ENCODE measurements at regions not wholly inside any gene's neighbourhood (a gene's known extent, or its start where the extent isn't known, plus 50 kb on each side); places are given as distances from the start of the nearest gene placed in this dataset.

DNA sequence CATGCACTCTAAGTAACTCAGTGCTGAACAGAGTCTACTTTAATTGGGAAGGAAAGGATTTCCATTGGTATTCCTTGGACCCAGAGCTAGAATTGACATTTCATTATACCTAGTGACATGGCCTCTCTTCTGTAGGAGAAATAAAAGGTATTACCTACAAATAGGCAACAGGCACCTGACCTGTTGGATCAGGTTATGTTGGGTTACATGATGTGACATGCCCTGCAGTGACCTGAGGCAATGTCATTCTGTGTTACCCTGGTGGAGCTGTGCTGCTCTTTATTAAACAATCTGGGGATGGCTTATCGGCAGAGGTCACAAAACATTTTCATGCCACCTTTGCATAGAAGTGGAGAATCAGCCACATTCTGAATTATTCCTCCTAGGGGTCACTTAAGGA, 427.7 kb downstream of the MDFIC start:
- TF ChIP-seq, protein P1, sequence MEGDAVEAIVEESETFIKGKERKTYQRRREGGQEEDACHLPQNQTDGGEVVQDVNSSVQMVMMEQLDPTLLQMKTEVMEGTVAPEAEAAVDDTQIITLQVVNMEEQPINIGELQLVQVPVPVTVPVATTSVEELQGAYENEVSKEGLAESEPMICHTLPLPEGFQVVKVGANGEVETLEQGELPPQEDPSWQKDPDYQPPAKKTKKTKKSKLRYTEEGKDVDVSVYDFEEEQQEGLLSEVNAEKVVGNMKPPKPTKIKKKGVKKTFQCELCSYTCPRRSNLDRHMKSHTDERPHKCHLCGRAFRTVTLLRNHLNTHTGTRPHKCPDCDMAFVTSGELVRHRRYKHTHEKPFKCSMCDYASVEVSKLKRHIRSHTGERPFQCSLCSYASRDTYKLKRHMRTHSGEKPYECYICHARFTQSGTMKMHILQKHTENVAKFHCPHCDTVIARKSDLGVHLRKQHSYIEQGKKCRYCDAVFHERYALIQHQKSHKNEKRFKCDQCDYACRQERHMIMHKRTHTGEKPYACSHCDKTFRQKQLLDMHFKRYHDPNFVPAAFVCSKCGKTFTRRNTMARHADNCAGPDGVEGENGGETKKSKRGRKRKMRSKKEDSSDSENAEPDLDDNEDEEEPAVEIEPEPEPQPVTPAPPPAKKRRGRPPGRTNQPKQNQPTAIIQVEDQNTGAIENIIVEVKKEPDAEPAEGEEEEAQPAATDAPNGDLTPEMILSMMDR (IDR thresholded peaks at IDR 0.05; ENCODE audit: unreplicated experiment) = no peak
- no peak for DNase-seq (ENCODE audit: unreplicated experiment)
- Mint-ChIP-seq H3K27ac (ENCODE audit: low read depth, unreplicated experiment) (no peak overlapping the region), H3K4me1 (ENCODE audit: insufficient read depth, unreplicated experiment) (no peaks in the 10 kb centered on the region), H3K27me3 (ENCODE audit: insufficient read depth, unreplicated experiment) (peaks cover 86% of the 10 kb centered on the region), H3K4me3 (ENCODE audit: unreplicated experiment) (no peak overlapping the region), H3K36me3 (ENCODE audit: insufficient read depth, unreplicated experiment) (no peaks in the 10 kb centered on the region), H3K9me3 (ENCODE audit: unreplicated experiment) (no peaks in the 10 kb centered on the region)
- ChIA-PET CTCF (no interaction called here), POLR2A (no interaction called here)
- no TSS peak for BruUV-seq (replicated peaks)
- intact Hi-C loops (cut with micrococcal nuclease) = loop anchor here (10.0 kb wide), 2 partner anchors 335 to 485 kb away; no protein-coding TSS in a partner anchor

- intact Hi-C loops (cut with micrococcal nuclease) = no loop called here
- ChIA-PET POLR2A (no interaction called here), CTCF (interaction anchor here (0.9 kb wide), 1 partner anchor 10 kb away, joined by 4 read pairs; no protein-coding TSS in a partner anchor)
Observed at GRCh38 chr7:115346685-115347084, 424.8 kb downstream of the MDFIC start.

GRCh38 chr7:115340828-115341227, 418.9 kb downstream of the MDFIC start:
- intact Hi-C loops (cut with micrococcal nuclease) = no loop called here
- Mint-ChIP-seq H3K27ac (ENCODE audit: low read depth, unreplicated experiment) (no peak overlapping the region), H3K9me3 (ENCODE audit: unreplicated experiment) (no peaks in the 10 kb centered on the region), H3K4me1 (ENCODE audit: insufficient read depth, unreplicated experiment) (peaks cover 5% of the 10 kb centered on the region), H3K4me3 (ENCODE audit: unreplicated experiment) (no peak overlapping the region), H3K36me3 (ENCODE audit: insufficient read depth, unreplicated experiment) (no peaks in the 10 kb centered on the region), H3K27me3 (ENCODE audit: insufficient read depth, unreplicated experiment) (peaks cover 23% of the 10 kb centered on the region)
- DNase-seq (ENCODE audit: unreplicated experiment) = peak; percentile 65
- CTCF ChIA-PET = interaction anchor here (0.6 to 0.8 kb wide), 2 partner anchors 10 to 108 kb away, joined by 3 read pairs; no protein-coding TSS in a partner anchor
- TF ChIP-seq, protein P1 (IDR thresholded peaks at IDR 0.05; ENCODE audit: unreplicated experiment) = no peak
- BruUV-seq (replicated peaks) = no TSS peak
- POLR2A ChIA-PET = no interaction called here

More at GRCh38 chr7:115346685-115347084, 424.8 kb downstream of the MDFIC start:
- Mint-ChIP-seq H3K27me3 (ENCODE audit: insufficient read depth, unreplicated experiment) (peaks cover 76% of the 10 kb centered on the region), H3K36me3 (ENCODE audit: insufficient read depth, unreplicated experiment) (no peaks in the 10 kb centered on the region), H3K9me3 (ENCODE audit: unreplicated experiment) (no peaks in the 10 kb centered on the region), H3K27ac (ENCODE audit: low read depth, unreplicated experiment) (no peak overlapping the region), H3K4me1 (ENCODE audit: insufficient read depth, unreplicated experiment) (no peaks in the 10 kb centered on the region), H3K4me3 (ENCODE audit: unreplicated experiment) (no peak overlapping the region)
- BruUV-seq (replicated peaks) = no TSS peak
- TF ChIP-seq, protein P1 (IDR thresholded peaks at IDR 0.05; ENCODE audit: unreplicated experiment) = no peak
- no peak for DNase-seq (ENCODE audit: unreplicated experiment)

GRCh38 chr7:115338016-115338415, 416.1 kb downstream of the MDFIC start:
- intact Hi-C loops (cut with micrococcal nuclease) = no loop called here
- Mint-ChIP-seq H3K27me3 (ENCODE audit: insufficient read depth, unreplicated experiment) (peaks cover under 1% of the 10 kb centered on the region), H3K4me3 (ENCODE audit: unreplicated experiment) (no peak overlapping the region), H3K27ac (ENCODE audit: low read depth, unreplicated experiment) (no peak overlapping the region), H3K9me3 (ENCODE audit: unreplicated experiment) (no peaks in the 10 kb centered on the region), H3K4me1 (ENCODE audit: insufficient read depth, unreplicated experiment) (peaks cover 5% of the 10 kb centered on the region), H3K36me3 (ENCODE audit: insufficient read depth, unreplicated experiment) (no peaks in the 10 kb centered on the region)
- CTCF ChIA-PET = interaction anchor here (0.7 kb wide), 1 partner anchor 384 kb away, joined by 3 read pairs; no protein-coding TSS in a partner anchor
- TF ChIP-seq, protein P1 (IDR thresholded peaks at IDR 0.05; ENCODE audit: unreplicated experiment) = no peak
- DNase-seq (ENCODE audit: unreplicated experiment) = no peak
- POLR2A ChIA-PET = no interaction called here
- BruUV-seq (replicated peaks) = no TSS peak
